GM10248 (cell line): ENCODE measurements at regions not wholly inside any gene's neighbourhood (a gene's known extent, or its start where the extent isn't known, plus 50 kb on each side); places are given as distances from the start of the nearest gene placed in this dataset.

Experiments used
- CTCF ChIA-PET: fragments of 300-600 bp; sonication (Branson Sonifier 250); formaldehyde crosslinking; extraction: SDS; loops from one replicate; lab custom pipeline; 2021; ENCODE audit warnings: antibody characterized with exemption; lab: Yijun Ruan, JAX
- POLR2A ChIA-PET: fragments of 350-650 bp; sonication (Branson Sonifier 250); formaldehyde crosslinking; extraction: SDS; loops from one replicate; lab custom pipeline; 2020; ENCODE audit warnings: antibody characterized with exemption; lab: Yijun Ruan, JAX
- DNase-seq: peaks from one replicate; pipeline ENCODE4 v3.0.0; 2012; ENCODE audit errors: extremely low spot score
- TF ChIP-seq, protein P1 (sequence below): IDR thresholded peaks from 2 replicates; pipeline ENCODE4 v1.5.1; 2012; ENCODE audit warnings: mild to moderate bottlenecking, low read depth; ENCODE audit errors: extremely low read depth, missing control alignments, control extremely low read depth

DNA sequence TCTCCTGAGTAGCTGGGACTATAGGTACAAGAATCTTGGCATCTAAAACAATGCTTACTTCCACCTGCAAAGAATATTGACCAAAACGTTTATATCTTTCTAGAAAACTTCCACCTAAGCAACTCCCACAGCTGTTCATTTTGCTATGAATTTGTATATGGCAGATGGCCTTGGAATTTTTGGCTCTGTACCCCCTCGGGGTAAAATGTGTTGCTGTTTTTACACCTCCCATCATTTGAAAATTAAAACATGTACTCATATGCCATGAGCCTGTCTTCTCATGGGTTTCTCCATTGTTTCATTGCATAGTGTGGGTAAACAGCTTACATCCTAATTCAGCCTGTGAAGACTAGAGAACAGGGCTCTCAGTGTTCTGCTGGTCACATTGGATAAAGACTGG, 853.6 kb upstream of the SOX11 start:
- ChIA-PET POLR2A (no interaction called here), CTCF (interaction anchor here (1.9 kb wide), 1 partner anchor 17 kb away, joined by 4 read pairs; no protein-coding TSS in a partner anchor)
- no peak for DNase-seq
- TF ChIP-seq, protein P1, sequence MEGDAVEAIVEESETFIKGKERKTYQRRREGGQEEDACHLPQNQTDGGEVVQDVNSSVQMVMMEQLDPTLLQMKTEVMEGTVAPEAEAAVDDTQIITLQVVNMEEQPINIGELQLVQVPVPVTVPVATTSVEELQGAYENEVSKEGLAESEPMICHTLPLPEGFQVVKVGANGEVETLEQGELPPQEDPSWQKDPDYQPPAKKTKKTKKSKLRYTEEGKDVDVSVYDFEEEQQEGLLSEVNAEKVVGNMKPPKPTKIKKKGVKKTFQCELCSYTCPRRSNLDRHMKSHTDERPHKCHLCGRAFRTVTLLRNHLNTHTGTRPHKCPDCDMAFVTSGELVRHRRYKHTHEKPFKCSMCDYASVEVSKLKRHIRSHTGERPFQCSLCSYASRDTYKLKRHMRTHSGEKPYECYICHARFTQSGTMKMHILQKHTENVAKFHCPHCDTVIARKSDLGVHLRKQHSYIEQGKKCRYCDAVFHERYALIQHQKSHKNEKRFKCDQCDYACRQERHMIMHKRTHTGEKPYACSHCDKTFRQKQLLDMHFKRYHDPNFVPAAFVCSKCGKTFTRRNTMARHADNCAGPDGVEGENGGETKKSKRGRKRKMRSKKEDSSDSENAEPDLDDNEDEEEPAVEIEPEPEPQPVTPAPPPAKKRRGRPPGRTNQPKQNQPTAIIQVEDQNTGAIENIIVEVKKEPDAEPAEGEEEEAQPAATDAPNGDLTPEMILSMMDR, result no peak

- ChIA-PET POLR2A (no interaction called here), CTCF (no interaction called here)
- no peak for DNase-seq
- TF ChIP-seq, protein P1, result no peak
Observed at GRCh38 chr2:4840791-4841190, 851.4 kb upstream of the SOX11 start.

DNA sequence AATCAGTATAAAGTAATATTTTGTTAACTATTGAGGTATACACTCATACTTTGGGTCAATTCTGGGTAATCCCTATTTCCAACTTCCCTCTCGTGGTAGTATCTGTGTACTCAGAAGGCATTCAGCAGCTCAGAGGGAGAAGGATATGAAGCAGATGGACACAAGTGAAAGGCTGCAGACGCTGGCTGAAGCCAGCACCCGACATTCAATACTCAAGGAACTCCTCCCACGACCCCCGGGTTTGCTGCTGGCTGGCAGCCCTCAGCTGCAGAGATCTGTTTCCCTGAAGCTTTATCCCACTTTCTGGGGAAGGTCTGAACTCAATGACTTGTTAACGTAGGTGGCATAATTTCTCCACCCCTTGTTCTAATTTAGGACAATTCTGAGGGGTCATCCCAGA, 847.3 kb upstream of the SOX11 start:
- no peak for DNase-seq
- TF ChIP-seq, protein P1, result no peak
- ChIA-PET POLR2A (no interaction called here), CTCF (no interaction called here)

- POLR2A ChIA-PET, result no interaction called here
- TF ChIP-seq, protein P1, result no peak
- DNase-seq, result no peak
- CTCF ChIA-PET, result no interaction called here
Observed at GRCh38 chr2:4862031-4862430, 830.2 kb upstream of the SOX11 start.

DNA sequence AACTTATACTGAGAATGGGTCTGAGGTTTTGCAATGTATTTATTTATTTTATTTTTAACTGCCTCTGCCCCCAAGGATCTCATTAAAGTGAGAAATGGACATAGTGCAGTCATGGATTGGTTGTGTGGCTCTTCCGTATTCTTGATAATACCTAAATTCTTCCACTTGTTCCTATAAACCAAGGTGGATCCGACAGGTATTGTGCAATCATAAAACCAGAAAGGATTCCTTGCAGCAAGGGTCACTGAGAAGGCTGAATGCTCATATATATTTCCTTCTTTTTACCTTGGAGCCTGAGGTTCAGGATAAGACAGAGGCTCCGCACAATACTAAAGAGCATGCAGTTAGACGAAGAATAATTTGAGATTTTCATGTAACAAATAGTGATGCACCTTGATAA, 826.0 kb upstream of the SOX11 start:
- CTCF ChIA-PET, result no interaction called here
- DNase-seq, result no peak
- POLR2A ChIA-PET, result no interaction called here
- TF ChIP-seq, protein P1, result no peak

DNA sequence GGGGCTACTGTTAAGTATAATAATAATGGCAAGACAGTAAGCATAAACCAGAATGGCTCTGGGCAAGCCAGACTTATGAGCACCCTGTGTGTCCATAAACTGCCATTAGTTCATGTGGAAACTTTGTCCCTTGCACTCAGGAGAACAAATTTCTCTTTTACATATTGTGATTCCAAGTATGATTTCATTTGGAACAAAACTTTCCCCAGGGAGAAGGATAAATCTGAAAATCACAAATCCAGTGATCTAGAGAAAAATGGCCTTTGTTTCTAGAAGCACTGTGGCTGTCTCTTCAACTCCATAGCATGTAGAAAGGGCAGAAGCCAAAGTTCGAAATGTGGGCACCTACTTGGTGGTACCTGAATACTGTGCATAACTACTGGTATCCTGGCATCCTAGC, 823.7 kb upstream of the SOX11 start:
- CTCF ChIA-PET, result no interaction called here
- no peak for DNase-seq
- POLR2A ChIA-PET, result no interaction called here
- TF ChIP-seq, protein P1, result no peak

DNA sequence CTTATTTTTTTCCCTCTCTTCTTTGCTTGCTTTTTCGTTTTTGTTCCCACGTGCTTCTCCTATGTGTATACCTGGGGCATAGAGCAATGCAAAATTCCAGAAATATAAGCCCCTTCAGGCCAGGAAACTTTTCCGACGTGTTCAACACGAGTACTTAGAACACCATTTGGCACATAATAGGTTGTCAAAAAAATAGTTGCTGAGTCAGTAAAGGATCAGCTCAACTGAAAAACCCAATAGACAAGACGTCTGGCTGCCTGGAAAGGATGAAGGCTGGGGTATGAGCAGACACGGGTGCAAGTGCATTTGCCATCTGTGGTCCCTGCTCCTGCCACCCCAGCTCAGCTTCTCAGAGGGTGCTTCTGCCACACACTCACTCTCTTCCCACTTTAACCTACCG, 823.0 kb upstream of the SOX11 start:
- ChIA-PET CTCF (interaction anchor here (1.4 kb wide), 1 partner anchor 19 kb away, joined by 3 read pairs; no protein-coding TSS in a partner anchor), POLR2A (no interaction called here)
- TF ChIP-seq, protein P1, result no peak
- DNase-seq, result no peak
